Superior temporal gyrus (tissue), 1 donor: ENCODE measurements at regions not wholly inside any gene's neighbourhood (a gene's known extent, or its start where the extent isn't known, plus 50 kb on each side); places are given as distances from the start of the nearest gene placed in this dataset.
"Not testable (repeated sequence)": the region's sequence is repeated elsewhere in the genome, so short reads cannot be mapped to it uniquely, and the experiment has no call there.

Source experiments
- DNase-seq: peaks from one replicate; pipeline ENCODE4 v3.0.0-alpha.2; 2016; ENCODE audit errors: extremely low spot score

GRCh38 chr10:25076506-25077177, 60.2 kb downstream of the THNSL1 start:
- DNase-seq, result no peak

- no peak for DNase-seq
These were observed 62.4 kb downstream of the THNSL1 start for GRCh38 chr10:25078658-25079431.

GRCh38 chr10:25080880-25081581, 64.6 kb downstream of the THNSL1 start:
- DNase-seq, result peak; percentile 98

- DNase-seq, result peak; percentile 38
These were observed 66.1 kb downstream of the THNSL1 start for GRCh38 chr10:25082276-25083204.

DNA sequence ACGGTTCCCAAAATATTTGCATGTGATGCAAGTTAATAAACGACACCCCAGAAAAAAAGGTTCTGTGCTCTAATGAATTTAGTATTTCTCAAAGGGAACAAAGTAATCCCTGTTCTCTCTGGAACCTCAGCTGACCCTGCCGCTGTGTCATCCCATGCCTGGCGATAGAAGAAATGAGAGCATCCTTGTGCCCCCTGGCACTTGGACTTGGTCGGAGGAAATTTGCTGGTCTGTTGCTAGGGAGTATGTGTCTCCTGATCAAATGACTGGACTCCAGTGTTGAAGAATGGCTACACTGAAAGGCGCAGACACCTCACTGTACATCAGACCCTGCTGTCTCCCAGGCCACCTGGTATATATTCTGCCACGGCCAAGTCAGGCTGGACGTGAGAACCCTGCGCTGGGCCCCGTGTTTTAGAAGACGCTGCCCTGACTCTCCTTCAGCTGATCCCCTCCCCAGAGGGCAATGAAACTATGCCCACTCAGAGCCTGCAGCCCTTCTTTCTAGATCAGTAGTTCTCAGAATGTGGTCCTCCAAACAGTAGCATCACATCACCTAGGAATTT, 67.2 kb downstream of the THNSL1 start:
- DNase-seq, result peak; percentile 59

- no peak for DNase-seq
These were observed 68.0 kb downstream of the THNSL1 start for GRCh38 chr10:25084447-25084846.

DNA sequence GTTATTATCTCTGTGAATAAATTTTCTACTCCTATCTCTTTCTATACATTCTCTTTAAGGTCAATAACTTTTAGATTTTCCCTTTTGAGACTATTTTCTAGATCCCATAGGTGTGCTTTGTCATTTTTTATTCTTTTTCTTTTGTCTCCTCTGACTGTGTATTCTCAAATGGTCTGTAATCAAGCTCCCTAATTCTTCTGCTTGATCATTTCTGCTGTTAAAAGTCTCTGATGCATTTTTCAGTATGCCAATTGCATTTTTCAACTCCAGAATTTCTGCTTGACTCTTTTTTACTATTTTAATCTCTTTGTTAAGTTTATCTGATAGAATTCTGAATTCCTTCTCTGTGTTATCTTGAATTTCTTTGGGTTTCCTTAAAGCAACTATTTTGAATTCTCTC, 78.2 kb downstream of the THNSL1 start:
- DNase-seq, result no peak

DNA sequence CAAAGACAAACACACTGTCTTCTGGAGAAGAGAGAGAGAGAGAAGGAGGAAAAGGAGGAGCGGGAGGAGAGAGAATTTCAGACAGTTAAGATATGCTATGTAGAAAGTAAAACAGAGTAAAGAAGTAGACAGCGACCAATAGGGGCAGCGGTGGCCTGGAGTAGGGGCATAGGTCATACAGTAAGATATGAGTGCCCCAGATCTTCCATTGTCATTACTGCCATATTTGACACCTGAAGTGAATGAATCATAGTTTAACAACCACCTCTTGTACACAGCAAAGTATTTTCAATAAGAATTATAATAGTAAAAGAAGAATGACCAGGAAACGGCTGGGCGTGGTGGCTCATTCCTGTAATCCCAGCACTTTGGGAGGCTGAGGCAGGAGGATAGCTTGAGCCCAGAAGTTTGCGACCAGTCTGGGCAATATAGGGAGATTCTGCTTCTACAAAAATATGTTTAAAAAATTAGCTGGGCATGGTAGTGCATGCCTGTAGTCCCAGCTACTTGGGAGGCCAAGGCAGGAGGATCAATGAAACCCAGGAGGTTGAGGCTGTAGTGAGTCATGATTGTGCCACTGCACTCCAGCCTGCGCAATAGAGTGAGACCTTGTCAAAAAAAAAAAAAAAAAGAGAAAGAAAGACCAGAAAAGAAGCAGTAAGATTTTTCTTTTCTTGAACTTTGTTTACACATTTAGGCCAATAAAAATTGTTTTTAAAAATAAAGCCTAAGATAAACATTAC, 77.0 kb upstream of the GPR158 start:
- no peak for DNase-seq

DNA sequence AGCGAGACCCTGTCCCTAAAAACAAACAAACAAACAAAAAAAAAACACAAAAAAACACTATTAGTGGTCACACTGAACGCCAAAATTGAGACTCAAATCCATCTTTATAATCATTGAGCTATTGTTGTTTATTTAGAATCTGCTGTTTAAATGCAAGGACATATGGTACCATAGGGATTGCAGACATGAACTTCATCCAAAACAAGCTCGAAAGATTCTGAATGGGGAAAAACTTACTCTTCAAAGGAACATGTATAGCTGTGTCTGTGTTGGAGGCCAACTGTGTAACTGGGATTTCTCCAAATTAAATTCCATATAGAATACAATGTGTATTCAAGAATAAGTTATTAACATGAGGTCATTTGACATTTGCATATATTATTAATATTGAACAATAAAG, 74.7 kb upstream of the GPR158 start:
- DNase-seq, result no peak

DNA sequence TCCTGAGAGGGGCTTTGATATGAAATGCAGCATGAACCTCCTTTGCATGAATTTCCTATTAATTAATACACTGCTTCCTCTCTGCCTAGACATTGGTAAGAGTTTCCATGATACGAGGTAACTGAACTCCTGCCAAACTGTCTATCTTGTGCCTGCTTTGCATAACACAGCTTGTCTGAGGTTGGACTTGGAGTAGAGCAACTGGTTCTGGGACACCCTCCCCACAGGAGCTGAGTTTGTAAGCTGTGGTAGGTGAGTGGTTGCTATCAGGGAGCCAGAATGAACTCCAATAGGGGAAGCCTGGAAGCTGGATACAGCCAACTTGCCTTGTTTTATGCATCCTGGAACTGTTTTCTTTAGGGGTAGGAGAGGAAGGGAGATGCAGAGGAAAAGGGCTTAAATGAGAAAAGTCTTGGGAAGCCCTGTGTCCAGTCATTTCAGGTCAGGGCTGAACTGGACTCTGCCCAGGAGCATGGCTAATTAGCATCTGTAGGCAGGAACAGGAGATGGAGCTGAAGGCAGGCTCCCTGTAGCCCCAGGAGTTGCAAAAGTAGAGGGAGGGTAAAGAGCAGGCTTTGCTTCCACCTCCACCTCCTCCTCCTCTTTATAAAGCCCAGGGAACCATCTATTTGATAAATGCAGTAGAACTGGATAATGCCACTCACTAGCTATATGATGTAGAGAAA, 73.2 kb upstream of the GPR158 start:
- DNase-seq, result no peak

DNA sequence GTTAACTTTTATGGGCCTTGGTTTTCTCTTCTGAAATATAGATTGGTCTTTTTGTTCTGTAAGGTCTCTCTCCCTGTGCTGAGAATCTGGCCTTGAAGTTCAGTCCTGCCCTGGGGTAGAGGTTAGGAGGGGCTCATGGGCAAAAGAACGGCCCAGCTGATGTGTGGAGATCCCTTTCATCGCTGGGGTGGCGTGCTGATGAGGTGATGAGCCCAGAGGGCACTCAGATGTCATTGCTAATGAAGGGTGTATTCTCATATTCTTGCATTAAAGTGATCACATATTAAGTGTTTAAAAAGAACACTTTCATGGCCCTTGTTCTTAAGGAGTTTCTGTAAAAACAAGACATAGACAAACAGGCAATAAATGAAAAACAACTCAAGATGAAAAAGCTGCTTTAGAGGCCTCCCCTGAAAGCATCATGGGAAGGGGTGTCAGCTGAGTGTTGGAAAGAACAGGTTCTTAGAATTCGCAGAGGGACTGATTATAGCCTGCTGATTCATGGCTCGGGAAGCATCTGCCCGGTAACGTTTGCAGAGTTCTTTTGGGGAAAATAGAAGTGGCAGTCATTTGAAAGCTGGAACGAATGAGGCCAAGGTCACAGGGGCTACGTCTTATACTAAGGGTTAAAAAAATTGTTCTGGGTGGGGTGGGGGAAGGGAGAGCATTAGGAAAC, 72.5 kb upstream of the GPR158 start:
- DNase-seq, result no peak

- DNase-seq, result no peak
These were observed 71.1 kb upstream of the GPR158 start for GRCh38 chr10:25103703-25104102.

- DNase-seq, result no peak
These were observed 70.4 kb upstream of the GPR158 start for GRCh38 chr10:25104441-25104840.

DNA sequence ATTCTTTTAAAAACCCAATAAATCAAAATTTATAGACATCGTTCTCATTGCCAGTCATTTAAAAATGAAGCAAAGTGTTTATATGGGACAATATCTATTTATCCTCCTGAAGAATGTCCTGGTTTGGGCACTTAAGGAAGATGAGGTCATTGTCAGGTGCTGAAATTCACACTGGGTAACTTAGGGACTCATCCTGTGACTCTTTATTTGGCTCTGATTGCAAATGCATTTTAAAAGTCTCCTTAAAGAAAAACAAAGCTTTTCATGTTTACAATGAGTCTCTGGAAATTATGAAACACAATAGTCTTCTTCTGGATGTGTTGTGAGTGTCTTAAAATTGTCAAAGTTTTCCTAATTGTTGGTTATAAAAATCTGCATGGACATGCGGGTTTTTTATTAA, 69.5 kb upstream of the GPR158 start:
- no peak for DNase-seq

GRCh38 chr10:25105743-25106260, 69.0 kb upstream of the GPR158 start:
- DNase-seq, result no peak

- no peak for DNase-seq
These were observed 67.0 kb upstream of the GPR158 start for GRCh38 chr10:25107756-25108155.

GRCh38 chr10:25109896-25110295, 64.9 kb upstream of the GPR158 start:
- not testable (repeated sequence) for DNase-seq

DNA sequence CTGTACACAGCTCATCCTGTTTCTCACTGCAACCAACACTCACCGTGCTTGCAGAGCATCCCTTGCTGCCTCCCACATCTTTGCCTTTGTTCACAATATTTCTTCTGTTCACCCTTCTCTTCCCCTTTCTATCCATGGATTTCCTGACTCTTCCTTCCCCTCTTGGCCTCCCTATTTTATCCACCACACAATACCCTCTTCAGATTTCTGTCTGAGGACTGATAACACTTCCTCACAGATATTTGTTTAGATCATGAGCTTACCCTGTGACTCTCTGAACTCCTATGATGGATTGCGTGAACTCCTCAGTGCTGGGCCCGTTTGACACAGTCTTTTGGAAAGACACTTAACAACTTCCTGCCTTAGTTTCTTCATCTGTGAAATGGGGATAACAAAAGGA, 62.8 kb upstream of the GPR158 start:
- no peak for DNase-seq
